Liver (tissue), 3 donors: ENCODE measurements at regions not wholly inside any gene's neighbourhood (a gene's known extent, or its start where the extent isn't known, plus 50 kb on each side); places are given as distances from the start of the nearest gene placed in this dataset.

ENCODE experiments used
- ATF3 ChIP-seq: IDR thresholded peaks from 2 replicates; pipeline ENCODE4 v1.6.1; 2016; ENCODE audit warnings: antibody characterized with exemption
- CTCF ChIP-seq: fragments of 150-350 bp; IDR thresholded peaks from 2 replicates; pipeline ENCODE4 v1.5.1; 2017; ENCODE audit warnings: improper control_type of control experiment, low read depth, low read length; ENCODE audit not compliant: missing input control
- EGR1 ChIP-seq, 2 donors: IDR thresholded peaks; 2 replicates each; pipeline ENCODE4 v1.6.1; 2016 to 2018; ENCODE audit warnings: antibody characterized with exemption in 2 of 2, low read depth in 2 of 2
- FOXA1 ChIP-seq: IDR thresholded peaks from 2 replicates; pipeline ENCODE4 v1.6.1; 2016; ENCODE audit warnings: antibody characterized with exemption
- HNF4A ChIP-seq, 2 donors: conservative IDR thresholded peaks; 2 replicates each; pipeline ENCODE4 v1.6.1; 2016; ENCODE audit warnings: antibody characterized with exemption in 2 of 2, mild to moderate bottlenecking in 2 of 2
- HNF4G ChIP-seq: IDR thresholded peaks from 2 replicates; pipeline ENCODE4 v1.6.1; 2016; ENCODE audit warnings: antibody characterized with exemption
- JUND ChIP-seq, 2 donors: IDR thresholded peaks; 2 replicates each; pipeline ENCODE4 v1.6.1; 2016; ENCODE audit warnings: antibody characterized with exemption in 2 of 2
- RAD21 ChIP-seq, 2 donors: IDR thresholded peaks; 2 replicates each; pipeline ENCODE4 v1.6.1; 2016; ENCODE audit warnings: antibody characterized with exemption in 2 of 2, mild to moderate bottlenecking in 2 of 2
- RXRA ChIP-seq, 2 donors: IDR thresholded peaks; 2 replicates each; pipeline ENCODE4 v1.6.1; 2017 to 2018; ENCODE audit warnings: antibody characterized with exemption in 2 of 2, mild to moderate bottlenecking in 1 of 2
- SP1 ChIP-seq: IDR thresholded peaks from 2 replicates; pipeline ENCODE4 v1.6.1; 2018; ENCODE audit warnings: antibody characterized with exemption, mild to moderate bottlenecking
- TAF1 ChIP-seq: conservative IDR thresholded peaks from 2 replicates; pipeline ENCODE4 v1.6.1; 2016; ENCODE audit warnings: antibody characterized with exemption, mild to moderate bottlenecking
- YY1 ChIP-seq: IDR thresholded peaks from 2 replicates; pipeline ENCODE4 v1.6.1; 2016; ENCODE audit warnings: antibody characterized with exemption, mild to moderate bottlenecking
- TF ChIP-seq, protein P1 (sequence below): IDR thresholded peaks from 2 replicates; pipeline ENCODE4 v1.6.1; 2016; ENCODE audit warnings: antibody characterized with exemption, mild to moderate bottlenecking
- TF ChIP-seq, protein P2 (sequence below): IDR thresholded peaks from 2 replicates; pipeline ENCODE4 v1.6.1; 2016; ENCODE audit warnings: antibody characterized with exemption
- donor health status: healthy.
- donor health status: healthy.

DNA sequence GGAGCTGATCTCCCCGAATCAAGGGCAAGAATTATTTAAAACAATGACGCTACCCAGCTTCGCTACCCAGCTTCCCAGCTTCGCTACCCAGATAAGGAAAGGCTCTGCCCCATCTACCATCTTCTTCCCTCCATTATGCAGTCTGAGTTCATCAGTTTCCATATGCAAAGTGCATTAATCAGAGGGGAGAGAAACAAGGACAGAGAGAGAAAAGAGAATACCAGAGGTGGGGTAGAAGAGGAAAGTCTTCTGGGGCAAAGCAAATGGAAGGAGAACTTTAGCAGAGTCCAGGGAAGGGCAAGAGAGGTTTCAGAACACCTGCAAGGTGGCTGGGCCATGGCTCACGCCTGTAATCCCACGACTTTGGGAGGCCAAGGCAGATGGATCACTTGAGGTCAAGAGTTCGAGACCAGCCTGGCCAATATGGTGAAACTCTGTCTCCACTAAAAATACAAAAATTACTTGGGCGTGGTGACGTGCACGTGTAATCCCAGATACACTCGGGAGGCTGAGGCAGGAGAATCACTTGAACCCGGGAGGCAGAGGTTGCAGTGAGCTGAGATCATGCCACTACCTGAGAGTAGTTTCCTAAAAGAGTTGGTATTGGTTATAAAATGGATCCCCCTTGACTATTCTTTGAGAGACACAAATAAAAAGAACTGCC, 70.4 kb upstream of the SPATA12 start:
- no peak for TF ChIP-seq CTCF
- no peak for TF ChIP-seq YY1
- no peak for TF ChIP-seq FOXA1
- no peak for TF ChIP-seq RAD21 (IDR thresholded peaks at IDR 0.05)
- TF ChIP-seq RXRA (IDR thresholded peaks at IDR 0.05), result no peak
- no peak for TF ChIP-seq HNF4A (conservative IDR thresholded peaks at IDR 0.05)
- no peak for TF ChIP-seq SP1
- TF ChIP-seq, protein P1, sequence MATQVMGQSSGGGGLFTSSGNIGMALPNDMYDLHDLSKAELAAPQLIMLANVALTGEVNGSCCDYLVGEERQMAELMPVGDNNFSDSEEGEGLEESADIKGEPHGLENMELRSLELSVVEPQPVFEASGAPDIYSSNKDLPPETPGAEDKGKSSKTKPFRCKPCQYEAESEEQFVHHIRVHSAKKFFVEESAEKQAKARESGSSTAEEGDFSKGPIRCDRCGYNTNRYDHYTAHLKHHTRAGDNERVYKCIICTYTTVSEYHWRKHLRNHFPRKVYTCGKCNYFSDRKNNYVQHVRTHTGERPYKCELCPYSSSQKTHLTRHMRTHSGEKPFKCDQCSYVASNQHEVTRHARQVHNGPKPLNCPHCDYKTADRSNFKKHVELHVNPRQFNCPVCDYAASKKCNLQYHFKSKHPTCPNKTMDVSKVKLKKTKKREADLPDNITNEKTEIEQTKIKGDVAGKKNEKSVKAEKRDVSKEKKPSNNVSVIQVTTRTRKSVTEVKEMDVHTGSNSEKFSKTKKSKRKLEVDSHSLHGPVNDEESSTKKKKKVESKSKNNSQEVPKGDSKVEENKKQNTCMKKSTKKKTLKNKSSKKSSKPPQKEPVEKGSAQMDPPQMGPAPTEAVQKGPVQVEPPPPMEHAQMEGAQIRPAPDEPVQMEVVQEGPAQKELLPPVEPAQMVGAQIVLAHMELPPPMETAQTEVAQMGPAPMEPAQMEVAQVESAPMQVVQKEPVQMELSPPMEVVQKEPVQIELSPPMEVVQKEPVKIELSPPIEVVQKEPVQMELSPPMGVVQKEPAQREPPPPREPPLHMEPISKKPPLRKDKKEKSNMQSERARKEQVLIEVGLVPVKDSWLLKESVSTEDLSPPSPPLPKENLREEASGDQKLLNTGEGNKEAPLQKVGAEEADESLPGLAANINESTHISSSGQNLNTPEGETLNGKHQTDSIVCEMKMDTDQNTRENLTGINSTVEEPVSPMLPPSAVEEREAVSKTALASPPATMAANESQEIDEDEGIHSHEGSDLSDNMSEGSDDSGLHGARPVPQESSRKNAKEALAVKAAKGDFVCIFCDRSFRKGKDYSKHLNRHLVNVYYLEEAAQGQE, result no peak
- TF ChIP-seq TAF1, result no peak
- TF ChIP-seq, protein P2, sequence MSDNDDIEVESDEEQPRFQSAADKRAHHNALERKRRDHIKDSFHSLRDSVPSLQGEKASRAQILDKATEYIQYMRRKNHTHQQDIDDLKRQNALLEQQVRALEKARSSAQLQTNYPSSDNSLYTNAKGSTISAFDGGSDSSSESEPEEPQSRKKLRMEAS, result no peak
- no peak for TF ChIP-seq EGR1 (IDR thresholded peaks at IDR 0.05; ENCODE audit: low read depth in 2 of 2)
- no peak for TF ChIP-seq HNF4G
- no peak for TF ChIP-seq ATF3
- no peak for TF ChIP-seq JUND (IDR thresholded peaks at IDR 0.05)
